SK-N-MC (cell line): ENCODE measurements at regions not wholly inside any gene's neighbourhood (a gene's known extent, or its start where the extent isn't known, plus 50 kb on each side); places are given as distances from the start of the nearest gene placed in this dataset.

ENCODE experiments used
- EZH2 ChIP-seq: fragments of 200-600 bp; sonication (generic); IDR thresholded peaks from one replicate; pipeline ENCODE4 v1.6.1; 2017; ENCODE audit warnings: antibody characterized with exemption
- FOXP2 ChIP-seq: optimal IDR thresholded peaks from 2 replicates; pipeline ENCODE3; 2011; ENCODE audit warnings: mild to moderate bottlenecking, moderate library complexity; ENCODE audit not compliant: insufficient read depth; ENCODE audit errors: extremely low read length, control extremely low read depth

GRCh38 chr2:186103276-186103675 lies 364.7 kb downstream of the FSIP2 start:
- TF ChIP-seq EZH2 (no peak), FOXP2 (no peak)
